B cell (primary cell): ENCODE measurements at regions not wholly inside any gene's neighbourhood (a gene's known extent, or its start where the extent isn't known, plus 50 kb on each side); places are given as distances from the start of the nearest gene placed in this dataset.

ENCODE experiments used
- ATAC-seq: fragments of 200-7000 bp; cut with Tn5 transposase; one replicate; pipeline ENCODE4 v1.10.0; 2021; ENCODE audit warnings: low read depth, mild to moderate bottlenecking, moderate number of reproducible peaks, moderate library complexity
- CTCF ChIA-PET: fragments of 350-600 bp; sonication (Branson Sonifier 250); formaldehyde crosslinking; loops from one replicate; lab custom pipeline; 2021; ENCODE audit warnings: antibody characterized with exemption, inconsistent platforms; lab: Charles Lee
- POLR2A ChIA-PET: fragments of 350-600 bp; sonication (Branson Sonifier 250); formaldehyde crosslinking; loops from one replicate; lab custom pipeline; 2021; ENCODE audit warnings: antibody characterized with exemption; lab: Charles Lee
- DNase-seq: peaks from one replicate; pipeline ENCODE4 v3.0.0; 2013
- H2AFZ ChIP-seq: 2 replicates; pipeline ENCODE4 v1.6.1; 2012; ENCODE audit warnings: mild to moderate bottlenecking, low read depth, low read length; ENCODE audit not compliant: insufficient read depth, poor library complexity, severe bottlenecking
- H3K27ac ChIP-seq, 2 donors: 1 replicate in 1 of 2; 2 replicates in 1 of 2; pipeline ENCODE4 v1.5.1; 2012 to 2013; ENCODE audit warnings: low read length in 2 of 2, mild to moderate bottlenecking in 2 of 2, moderate library complexity in 1 of 2
- H3K27me3 ChIP-seq, 4 experiments: fragments of 200-600 bp in 1 of 4; sonication (generic) in 1 of 4; replicated peaks in 1 of 4; 1 replicate in 2 of 4; 2 replicates in 2 of 4; pipeline versions ENCODE4 v1.6.1 to v1.7.0; 2013 to 2016; ENCODE audit warnings: low read length in 3 of 4, mild to moderate bottlenecking in 2 of 4, mixed read lengths in 1 of 4, moderate library complexity in 1 of 4; ENCODE audit not compliant: insufficient read depth in 4 of 4, control insufficient read depth in 3 of 4; ENCODE audit errors: control extremely low read depth in 1 of 4
- H3K36me3 ChIP-seq, 2 experiments: replicated peaks in 1 of 2; 1 replicate in 1 of 2; 2 replicates in 1 of 2; pipeline versions ENCODE4 v1.6.1 to v1.7.1; 2013; ENCODE audit warnings: low read length in 1 of 2; ENCODE audit not compliant: insufficient read depth in 2 of 2, control insufficient read depth in 1 of 2; ENCODE audit errors: control extremely low read depth in 1 of 2, extremely low read depth in 1 of 2
- H3K4me1 ChIP-seq, 2 donors: fragments of 200-600 bp in 1 of 2; sonication (generic) in 1 of 2; 1 replicate in 1 of 2; 2 replicates in 1 of 2; pipeline versions ENCODE4 v1.5.1 to v1.6.1; 2013 to 2017; ENCODE audit warnings: low read length in 2 of 2; ENCODE audit not compliant: control insufficient read depth in 2 of 2, insufficient read depth in 2 of 2
- H3K4me2 ChIP-seq: replicated peaks from 2 replicates; pipeline ENCODE3; 2012; ENCODE audit warnings: mild to moderate bottlenecking, low read depth, low read length; ENCODE audit not compliant: poor library complexity, severe bottlenecking
- H3K4me3 ChIP-seq, 5 experiments: fragments of 200-600 bp in 1 of 5; sonication (generic) in 1 of 5; 1 replicate in 3 of 5; 2 replicates in 2 of 5; pipeline versions ENCODE4 v1.5.1 to v1.7.0; 2011 to 2016; ENCODE audit warnings: low read length in 4 of 5, mild to moderate bottlenecking in 4 of 5, low read depth in 2 of 5, control low read depth in 1 of 5, moderate library complexity in 1 of 5; ENCODE audit not compliant: insufficient read depth in 1 of 5; ENCODE audit errors: control extremely low read depth in 1 of 5, extremely low read depth in 1 of 5
- H3K79me2 ChIP-seq: fragments of 200-600 bp; sonication (generic); one replicate; pipeline ENCODE4 v1.6.0; 2016; ENCODE audit warnings: low read length; ENCODE audit not compliant: control insufficient read depth, insufficient read depth
- H3K9ac ChIP-seq: fragments of 200-600 bp; sonication (generic); 2 replicates; pipeline ENCODE4 v1.6.1; 2017; ENCODE audit warnings: mild to moderate bottlenecking, low read length, moderate library complexity
- H3K9me3 ChIP-seq, 3 donors: one replicate each; pipeline versions ENCODE4 v1.6.1 to v1.7.1; 2013; ENCODE audit warnings: low read length in 2 of 3; ENCODE audit not compliant: control insufficient read depth in 2 of 3, insufficient read depth in 1 of 3; ENCODE audit errors: control extremely low read depth in 1 of 3
- H4K20me1 ChIP-seq: 2 replicates; pipeline ENCODE4 v1.6.0; 2012; ENCODE audit warnings: mild to moderate bottlenecking, low read length; ENCODE audit not compliant: insufficient read depth, control insufficient read depth, poor library complexity, severe bottlenecking
- H3K27ac Mint-ChIP-seq: one replicate; pipeline ENCODE4 v1.8.0; 2021; ENCODE audit warnings: mixed read lengths
- H3K27me3 Mint-ChIP-seq: one replicate; pipeline ENCODE4 v1.8.0; 2021; ENCODE audit warnings: mixed read lengths
- H3K4me1 Mint-ChIP-seq: one replicate; pipeline ENCODE4 v1.8.0; 2021; ENCODE audit warnings: mixed read lengths
- H3K4me3 Mint-ChIP-seq: one replicate; pipeline ENCODE4 v1.8.0; 2021; ENCODE audit warnings: mixed read lengths
- H3K9me3 Mint-ChIP-seq: one replicate; pipeline ENCODE4 v1.8.0; 2022; ENCODE audit warnings: mixed read lengths; ENCODE audit not compliant: insufficient read depth
- EZH2 ChIP-seq: IDR thresholded peaks from 2 replicates; pipeline ENCODE4 v1.6.1; 2012; ENCODE audit warnings: borderline replicate concordance, low read depth, mild to moderate bottlenecking, moderate library complexity, low read length; ENCODE audit not compliant: insufficient read depth, poor library complexity, severe bottlenecking
- WGBS: methylation state at CpG from one replicate; pipeline ENCODE4 v1.1.5; 2013; ENCODE audit warnings: missing lambda C conversion rate; ENCODE audit not compliant: insufficient coverage; 5-methylcytosine and 5-hydroxymethylcytosine counted together
- intact Hi-C: fragments of 100-400 bp; cut with micrococcal nuclease; formaldehyde crosslinking; loops from one replicate; pipeline ENCODE4 v1.10.0; 2022
- TF ChIP-seq, protein P1 (sequence below): fragments of 200-600 bp; IDR thresholded peaks from one replicate; pipeline ENCODE4 v1.8.0; 2022; ENCODE audit warnings: antibody characterized with exemption, mild to moderate bottlenecking

GRCh38 chr2:41634686-41635085 is 413.1 kb upstream of the PKDCC start:
- Histone ChIP-seq H3K9me3 (peaks cover 0 to 9% (median 0%) of the 10 kb centered on the region in 3 donors), H3K27ac (no peak overlapping the region), H4K20me1 (no peaks in the 10 kb centered on the region), H3K27me3 (no peaks in the 10 kb centered on the region), H3K79me2 (no peaks in the 10 kb centered on the region), H2AFZ (no peak overlapping the region), H3K9ac (no peak overlapping the region), H3K4me3 (no peak overlapping the region), H3K36me3 (no peaks in the 10 kb centered on the region), H3K4me2 (no peak overlapping the region), H3K4me1 (no peaks in the 10 kb centered on the region)
- ChIA-PET POLR2A (no interaction called here), CTCF (no interaction called here)
- no peak for ATAC-seq
- no peaks in the 10 kb centered on the region for H3K4me1 Mint-ChIP-seq
- intact Hi-C loops, result no loop called here
- TF ChIP-seq, protein P1, sequence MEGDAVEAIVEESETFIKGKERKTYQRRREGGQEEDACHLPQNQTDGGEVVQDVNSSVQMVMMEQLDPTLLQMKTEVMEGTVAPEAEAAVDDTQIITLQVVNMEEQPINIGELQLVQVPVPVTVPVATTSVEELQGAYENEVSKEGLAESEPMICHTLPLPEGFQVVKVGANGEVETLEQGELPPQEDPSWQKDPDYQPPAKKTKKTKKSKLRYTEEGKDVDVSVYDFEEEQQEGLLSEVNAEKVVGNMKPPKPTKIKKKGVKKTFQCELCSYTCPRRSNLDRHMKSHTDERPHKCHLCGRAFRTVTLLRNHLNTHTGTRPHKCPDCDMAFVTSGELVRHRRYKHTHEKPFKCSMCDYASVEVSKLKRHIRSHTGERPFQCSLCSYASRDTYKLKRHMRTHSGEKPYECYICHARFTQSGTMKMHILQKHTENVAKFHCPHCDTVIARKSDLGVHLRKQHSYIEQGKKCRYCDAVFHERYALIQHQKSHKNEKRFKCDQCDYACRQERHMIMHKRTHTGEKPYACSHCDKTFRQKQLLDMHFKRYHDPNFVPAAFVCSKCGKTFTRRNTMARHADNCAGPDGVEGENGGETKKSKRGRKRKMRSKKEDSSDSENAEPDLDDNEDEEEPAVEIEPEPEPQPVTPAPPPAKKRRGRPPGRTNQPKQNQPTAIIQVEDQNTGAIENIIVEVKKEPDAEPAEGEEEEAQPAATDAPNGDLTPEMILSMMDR, result no peak
- TF ChIP-seq EZH2, result no peak
- H3K27me3 Mint-ChIP-seq, result peaks cover 5% of the 10 kb centered on the region
- H3K4me3 Mint-ChIP-seq, result no peak overlapping the region
- peaks cover 4% of the 10 kb centered on the region for H3K9me3 Mint-ChIP-seq
- WGBS, result 100% methylated on average over 1 of the region's 2 CpGs
- no peak overlapping the region for H3K27ac Mint-ChIP-seq
- no peak for DNase-seq

GRCh38 chr2:41644936-41645335 is 402.9 kb upstream of the PKDCC start:
- Mint-ChIP-seq H3K9me3 (no peaks in the 10 kb centered on the region), H3K27ac (no peak overlapping the region), H3K4me1 (no peaks in the 10 kb centered on the region), H3K4me3 (no peak overlapping the region), H3K27me3 (no peaks in the 10 kb centered on the region)
- Histone ChIP-seq H3K9ac (no peak overlapping the region), H4K20me1 (no peaks in the 10 kb centered on the region), H3K9me3 (no peaks in the 10 kb centered on the region), H3K27me3 (no peaks in the 10 kb centered on the region), H3K4me1 (no peaks in the 10 kb centered on the region), H2AFZ (no peak overlapping the region), H3K4me2 (no peak overlapping the region), H3K27ac (no peak overlapping the region), H3K36me3 (no peaks in the 10 kb centered on the region), H3K79me2 (no peaks in the 10 kb centered on the region), H3K4me3 (no peak overlapping the region)
- intact Hi-C loops, result no loop called here
- WGBS, result no CpG with 5 or more reads among the region's 2 CpGs
- POLR2A ChIA-PET, result no interaction called here
- TF ChIP-seq, protein P1, result no peak
- ATAC-seq (no peak), DNase-seq (no peak)
- CTCF ChIA-PET, result interaction anchor here (1.0 kb wide), 1 partner anchor 75 kb away, joined by 3 read pairs; no protein-coding TSS in a partner anchor
